ENCODE measurements at regions not wholly inside any gene's neighbourhood (a gene's known extent, or its start where the extent isn't known, plus 50 kb on each side); places are given as distances from the start of the nearest gene placed in this dataset.

- no peaks in the 10 kb centered on the region for H3K9me3 ChIP-seq (ENCODE audit: control insufficient read depth, low read depth, low read length)
- no peak overlapping the region for H3K4me3 ChIP-seq (ENCODE audit: low read length)
- H3K27me3 ChIP-seq (ENCODE audit: control insufficient read depth, insufficient read depth, low read length), result no peaks in the 10 kb centered on the region
- no peak for DNase-seq
- 100% methylated on average over 1 of the region's 5 CpGs for WGBS (ENCODE audit: insufficient coverage, low lambda C conversion rate)
- H3K36me3 ChIP-seq (ENCODE audit: control insufficient read depth, insufficient read depth, low read length), result no peaks in the 10 kb centered on the region
- H3K4me1 ChIP-seq (ENCODE audit: control insufficient read depth, insufficient read depth, low read length), result no peaks in the 10 kb centered on the region
- H3K27ac ChIP-seq (ENCODE audit: low read length), result no peak overlapping the region
These were observed 223.5 kb upstream of the PROK2 start for GRCh38 chr3:72008226-72008996.

DNA sequence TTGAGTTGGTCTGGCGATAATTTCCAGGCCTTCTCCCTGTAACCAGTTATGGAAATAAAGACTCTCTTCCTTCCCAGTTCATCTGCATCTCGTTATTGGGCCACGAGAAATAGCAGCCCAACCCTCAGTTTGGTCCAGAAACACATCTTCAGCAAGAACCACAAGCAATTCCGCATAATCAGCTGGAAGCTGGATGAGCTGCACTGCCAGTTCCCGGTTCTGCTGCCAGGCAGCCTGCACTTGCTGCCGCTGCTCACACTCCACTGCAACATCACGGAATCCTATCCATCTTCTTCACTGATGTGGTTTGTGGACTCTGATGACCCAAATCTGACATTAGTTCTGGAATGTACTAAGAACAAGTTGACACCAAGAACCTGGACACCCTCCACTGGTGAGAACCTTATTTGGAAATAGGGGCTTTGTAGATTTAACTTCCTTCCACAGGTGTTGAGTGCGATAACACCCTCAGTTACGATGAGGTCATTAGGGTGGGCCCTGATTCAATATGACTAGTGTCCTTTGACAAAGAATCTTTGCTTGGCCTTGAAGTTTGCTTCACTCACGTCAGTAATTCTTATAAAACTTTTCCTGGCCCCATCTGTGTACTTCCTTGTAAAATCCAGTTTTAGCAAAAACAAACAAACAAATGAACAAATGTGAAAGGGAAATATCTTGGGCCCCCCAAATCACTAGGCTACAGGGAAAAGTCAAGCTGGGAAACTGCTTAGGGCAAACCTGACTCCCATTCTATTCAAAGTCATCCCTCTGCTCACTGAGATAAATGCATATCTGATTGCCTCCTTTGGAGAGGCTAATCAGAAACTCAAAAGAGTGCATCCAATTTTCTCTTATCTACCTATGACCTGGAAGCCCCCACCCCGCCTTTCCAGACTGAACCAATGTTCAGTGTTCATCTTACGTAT lies 221.9 kb upstream of the PROK2 start:
- H3K27me3 ChIP-seq (ENCODE audit: control insufficient read depth, insufficient read depth, low read length), result peaks cover 2% of the 10 kb centered on the region
- no peak overlapping the region for H3K4me3 ChIP-seq (ENCODE audit: low read length)
- no peak overlapping the region for H3K27ac ChIP-seq (ENCODE audit: low read length)
- H3K9me3 ChIP-seq (ENCODE audit: control insufficient read depth, low read depth, low read length), result no peaks in the 10 kb centered on the region
- no peaks in the 10 kb centered on the region for H3K36me3 ChIP-seq (ENCODE audit: control insufficient read depth, insufficient read depth, low read length)
- no peaks in the 10 kb centered on the region for H3K4me1 ChIP-seq (ENCODE audit: control insufficient read depth, insufficient read depth, low read length)
- DNase-seq, result no peak
- 72% methylated on average over 3 of the region's 12 CpGs for WGBS (ENCODE audit: insufficient coverage, low lambda C conversion rate)

DNA sequence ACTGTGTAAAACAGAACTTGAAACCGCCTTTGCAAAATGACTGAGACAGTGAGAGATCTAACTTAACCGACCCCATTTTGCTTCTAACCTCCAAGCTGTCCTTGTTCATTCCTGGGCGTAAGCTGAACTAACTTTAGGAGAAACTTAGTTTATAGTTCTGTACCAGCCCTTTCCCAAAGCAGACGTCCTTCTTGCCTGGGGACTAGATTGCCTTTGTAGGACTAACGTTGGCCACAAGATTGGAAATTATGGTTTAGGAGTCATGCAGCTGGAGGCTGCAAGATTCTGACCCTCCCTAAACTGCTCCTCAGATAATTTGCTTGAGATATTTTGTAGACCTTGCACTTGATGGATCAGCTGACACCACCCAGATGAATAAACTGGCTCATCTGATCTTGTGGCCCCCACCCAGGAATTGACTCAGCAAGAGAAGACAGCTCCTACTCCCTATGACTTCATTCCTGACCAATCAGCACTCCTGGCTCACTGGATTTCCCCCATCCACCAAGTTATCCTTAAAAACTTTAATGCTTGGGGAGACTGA lies 219.9 kb upstream of the PROK2 start:
- no CpG with 5 or more reads among the region's 5 CpGs for WGBS (ENCODE audit: insufficient coverage, low lambda C conversion rate)
- Histone ChIP-seq H3K4me3 (ENCODE audit: low read length) (no peak overlapping the region), H3K27ac (ENCODE audit: low read length) (no peak overlapping the region), H3K9me3 (ENCODE audit: control insufficient read depth, low read depth, low read length) (no peaks in the 10 kb centered on the region), H3K36me3 (ENCODE audit: control insufficient read depth, insufficient read depth, low read length) (no peaks in the 10 kb centered on the region), H3K4me1 (ENCODE audit: control insufficient read depth, insufficient read depth, low read length) (no peaks in the 10 kb centered on the region), H3K27me3 (ENCODE audit: control insufficient read depth, insufficient read depth, low read length) (peaks cover 2% of the 10 kb centered on the region)
- peak; percentile 36 to 49 for DNase-seq

DNA sequence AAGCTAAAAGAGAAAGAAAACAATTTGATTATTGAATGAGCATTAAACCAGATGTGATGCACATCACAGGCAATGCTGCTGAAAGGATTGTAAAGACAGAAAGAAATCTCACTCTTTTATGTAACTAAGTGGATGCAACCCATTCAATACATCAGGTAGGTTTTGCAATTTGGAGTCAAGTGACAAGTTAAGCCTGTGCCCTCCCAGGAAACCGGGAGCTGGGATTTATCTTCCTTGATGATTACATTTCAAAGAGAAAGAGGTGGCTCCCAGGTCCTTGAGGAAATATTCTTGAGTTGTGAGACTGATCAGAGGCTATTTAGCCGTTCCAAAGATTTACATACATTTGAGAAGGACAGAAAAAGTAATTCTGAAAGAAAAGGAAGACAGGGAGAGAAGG lies 219.0 kb upstream of the PROK2 start:
- no peak for DNase-seq
- no peaks in the 10 kb centered on the region for H3K4me1 ChIP-seq (ENCODE audit: control insufficient read depth, insufficient read depth, low read length)
- H3K9me3 ChIP-seq (ENCODE audit: control insufficient read depth, low read depth, low read length), result no peaks in the 10 kb centered on the region
- WGBS (ENCODE audit: insufficient coverage, low lambda C conversion rate), result 62% methylated on average over 2 of the region's 2 CpGs
- H3K27me3 ChIP-seq (ENCODE audit: control insufficient read depth, insufficient read depth, low read length), result peaks cover 2% of the 10 kb centered on the region
- H3K27ac ChIP-seq (ENCODE audit: low read length), result no peak overlapping the region
- no peak overlapping the region for H3K4me3 ChIP-seq (ENCODE audit: low read length)
- H3K36me3 ChIP-seq (ENCODE audit: control insufficient read depth, insufficient read depth, low read length), result no peaks in the 10 kb centered on the region

DNA sequence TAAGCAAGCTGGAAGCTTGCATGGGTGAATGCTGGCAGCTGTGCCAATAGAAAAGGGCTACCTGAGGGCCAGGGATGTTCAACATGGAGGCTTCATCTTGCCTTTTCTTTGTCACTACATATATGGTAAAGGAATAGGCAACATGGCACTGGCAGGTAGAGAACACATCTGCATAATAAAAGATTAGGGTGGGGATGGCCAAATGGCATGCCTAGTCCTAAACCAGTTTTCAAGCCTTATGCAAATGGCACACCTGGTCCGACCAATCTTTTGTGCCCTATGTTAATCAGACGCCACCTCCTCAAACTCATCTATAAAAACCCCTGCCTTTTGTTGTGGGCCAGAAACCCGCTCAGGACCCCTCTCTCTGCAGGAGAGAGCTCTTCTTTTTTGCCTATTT lies 216.8 kb upstream of the PROK2 start:
- no peak for DNase-seq
- WGBS (ENCODE audit: insufficient coverage, low lambda C conversion rate), result no CpG with 5 or more reads among the region's 3 CpGs
- Histone ChIP-seq H3K4me1 (ENCODE audit: control insufficient read depth, insufficient read depth, low read length) (no peaks in the 10 kb centered on the region), H3K27me3 (ENCODE audit: control insufficient read depth, insufficient read depth, low read length) (peaks cover 2% of the 10 kb centered on the region), H3K4me3 (ENCODE audit: low read length) (no peak overlapping the region), H3K36me3 (ENCODE audit: control insufficient read depth, insufficient read depth, low read length) (no peaks in the 10 kb centered on the region), H3K27ac (ENCODE audit: low read length) (no peak overlapping the region), H3K9me3 (ENCODE audit: control insufficient read depth, low read depth, low read length) (no peaks in the 10 kb centered on the region)

DNA sequence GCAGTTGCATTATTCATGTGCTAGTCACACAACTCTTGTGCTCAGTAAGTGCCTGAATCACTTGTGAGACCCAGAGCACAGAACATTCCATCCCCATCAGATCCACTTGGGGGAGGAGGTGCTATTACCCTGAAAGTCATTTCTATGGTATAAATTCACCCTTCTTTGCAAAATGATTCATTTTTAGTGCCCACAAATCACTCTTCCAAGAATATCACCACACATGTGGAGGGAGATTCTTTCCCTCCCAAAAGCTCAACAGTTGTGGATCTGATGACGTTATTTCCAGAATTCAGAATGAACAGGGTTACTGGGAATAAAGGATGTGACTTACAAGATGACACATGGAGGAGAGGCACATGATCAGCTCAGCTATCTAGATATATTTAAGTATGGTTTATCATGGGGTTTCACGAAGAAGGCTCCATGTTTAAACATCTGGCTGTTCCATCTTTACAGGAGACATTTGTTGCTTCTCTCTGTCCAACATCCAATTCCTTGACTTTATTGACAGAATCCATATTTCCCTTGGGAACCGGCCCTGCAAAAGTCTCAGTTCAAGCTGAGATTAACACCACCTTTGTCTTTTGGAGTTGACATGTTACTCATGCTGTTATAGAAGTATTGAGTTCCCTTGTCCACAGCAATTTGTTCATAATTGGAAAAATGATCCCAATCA lies 214.2 kb upstream of the PROK2 start:
- H3K9me3 ChIP-seq (ENCODE audit: control insufficient read depth, low read depth, low read length), result no peaks in the 10 kb centered on the region
- no peak overlapping the region for H3K4me3 ChIP-seq (ENCODE audit: low read length)
- no peaks in the 10 kb centered on the region for H3K36me3 ChIP-seq (ENCODE audit: control insufficient read depth, insufficient read depth, low read length)
- DNase-seq, result no peak
- WGBS (ENCODE audit: insufficient coverage, low lambda C conversion rate), result no CpG with 5 or more reads among the region's 3 CpGs
- H3K27ac ChIP-seq (ENCODE audit: low read length), result no peak overlapping the region
- no peaks in the 10 kb centered on the region for H3K4me1 ChIP-seq (ENCODE audit: control insufficient read depth, insufficient read depth, low read length)
- peaks cover 2% of the 10 kb centered on the region for H3K27me3 ChIP-seq (ENCODE audit: control insufficient read depth, insufficient read depth, low read length)

- Histone ChIP-seq H3K4me3 (ENCODE audit: low read length) (no peak overlapping the region), H3K9me3 (ENCODE audit: control insufficient read depth, low read depth, low read length) (no peaks in the 10 kb centered on the region), H3K36me3 (ENCODE audit: control insufficient read depth, insufficient read depth, low read length) (no peaks in the 10 kb centered on the region), H3K27ac (ENCODE audit: low read length) (no peak overlapping the region), H3K4me1 (ENCODE audit: control insufficient read depth, insufficient read depth, low read length) (no peaks in the 10 kb centered on the region), H3K27me3 (ENCODE audit: control insufficient read depth, insufficient read depth, low read length) (peaks cover under 1% of the 10 kb centered on the region)
- DNase-seq, result no peak
- WGBS (ENCODE audit: insufficient coverage, low lambda C conversion rate), result 73% methylated on average over 2 of the region's 4 CpGs
These were observed 212.2 kb upstream of the PROK2 start for GRCh38 chr3:71997066-71997653.

- H3K4me3 ChIP-seq (ENCODE audit: low read length), result no peak overlapping the region
- WGBS (ENCODE audit: insufficient coverage, low lambda C conversion rate), result no CpG with 5 or more reads among the region's 3 CpGs
- DNase-seq, result no peak
- H3K27ac ChIP-seq (ENCODE audit: low read length), result no peak overlapping the region
- no peaks in the 10 kb centered on the region for H3K4me1 ChIP-seq (ENCODE audit: control insufficient read depth, insufficient read depth, low read length)
- H3K27me3 ChIP-seq (ENCODE audit: control insufficient read depth, insufficient read depth, low read length), result no peaks in the 10 kb centered on the region
- H3K36me3 ChIP-seq (ENCODE audit: control insufficient read depth, insufficient read depth, low read length), result no peaks in the 10 kb centered on the region
- no peaks in the 10 kb centered on the region for H3K9me3 ChIP-seq (ENCODE audit: control insufficient read depth, low read depth, low read length)
These were observed 210.0 kb upstream of the PROK2 start for GRCh38 chr3:71994906-71995305.

GRCh38 chr3:71994203-71994602 lies 209.3 kb upstream of the PROK2 start:
- H3K4me3 ChIP-seq (ENCODE audit: low read length), result no peak overlapping the region
- H3K27me3 ChIP-seq (ENCODE audit: control insufficient read depth, insufficient read depth, low read length), result no peaks in the 10 kb centered on the region
- no peaks in the 10 kb centered on the region for H3K9me3 ChIP-seq (ENCODE audit: control insufficient read depth, low read depth, low read length)
- DNase-seq, result no peak
- H3K27ac ChIP-seq (ENCODE audit: low read length), result no peak overlapping the region
- no peaks in the 10 kb centered on the region for H3K36me3 ChIP-seq (ENCODE audit: control insufficient read depth, insufficient read depth, low read length)
- no peaks in the 10 kb centered on the region for H3K4me1 ChIP-seq (ENCODE audit: control insufficient read depth, insufficient read depth, low read length)
- 93% methylated on average over 3 of the region's 8 CpGs for WGBS (ENCODE audit: insufficient coverage, low lambda C conversion rate)

DNA sequence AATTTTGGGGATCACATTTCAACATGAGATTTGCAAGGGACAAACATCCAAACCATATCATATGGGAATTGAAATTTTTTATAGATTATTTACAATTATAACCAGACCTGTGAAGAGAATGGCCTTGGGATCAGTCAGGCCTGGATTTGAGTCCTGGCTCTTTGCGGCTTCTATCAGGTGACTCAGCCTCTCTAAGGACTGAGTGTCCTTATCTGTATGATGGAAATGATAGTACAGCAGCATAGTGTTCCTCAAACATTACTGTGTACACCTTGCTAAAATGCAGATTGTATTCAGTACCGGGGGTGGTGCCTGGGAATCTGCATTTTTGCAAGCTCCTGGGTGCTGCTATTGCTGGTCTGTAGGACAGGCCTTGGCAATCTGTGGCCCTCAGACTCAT lies 206.7 kb upstream of the PROK2 start:
- H3K27ac ChIP-seq (ENCODE audit: low read length), result no peak overlapping the region
- no CpG with 5 or more reads among the region's 2 CpGs for WGBS (ENCODE audit: insufficient coverage, low lambda C conversion rate)
- DNase-seq, result no peak
- H3K27me3 ChIP-seq (ENCODE audit: control insufficient read depth, insufficient read depth, low read length), result no peaks in the 10 kb centered on the region
- peaks cover 7% of the 10 kb centered on the region for H3K4me1 ChIP-seq (ENCODE audit: control insufficient read depth, insufficient read depth, low read length)
- H3K9me3 ChIP-seq (ENCODE audit: control insufficient read depth, low read depth, low read length), result no peaks in the 10 kb centered on the region
- no peaks in the 10 kb centered on the region for H3K36me3 ChIP-seq (ENCODE audit: control insufficient read depth, insufficient read depth, low read length)
- no peak overlapping the region for H3K4me3 ChIP-seq (ENCODE audit: low read length)
